RCC 7860 (cell line): ENCODE measurements at regions not wholly inside any gene's neighbourhood (a gene's known extent, or its start where the extent isn't known, plus 50 kb on each side); places are given as distances from the start of the nearest gene placed in this dataset.

Experiments used
- DNase-seq: peaks from one replicate; pipeline ENCODE4 v3.0.0-alpha.2; 2015; ENCODE audit warnings: low spot score
- FAIRE-seq: peaks from 2 replicates; lab custom pipeline; 2012; peaks lifted over from hg19 to GRCh38; lab: Jason Lieb, UNC

- FAIRE-seq (no peak), DNase-seq (no peak)
Measured at GRCh38 chr2:117058366-117058765, 756.1 kb upstream of the DDX18 start.

GRCh38 chr2:117064021-117064420, 750.5 kb upstream of the DDX18 start:
- no peak for FAIRE-seq

GRCh38 chr2:117065912-117066311, 748.6 kb upstream of the DDX18 start:
- FAIRE-seq (no peak), DNase-seq (no peak)

More at GRCh38 chr2:117064021-117064420, 750.5 kb upstream of the DDX18 start:
- DNase-seq = no peak

GRCh38 chr2:117067900-117068299, 746.6 kb upstream of the DDX18 start:
- DNase-seq (no peak), FAIRE-seq (no peak)

- DNase-seq (no peak), FAIRE-seq (no peak)
Measured at GRCh38 chr2:117068371-117068770, 746.1 kb upstream of the DDX18 start.

GRCh38 chr2:117071556-117072102, 742.9 kb upstream of the DDX18 start:
- no peak for FAIRE-seq
- DNase-seq = no peak

GRCh38 chr2:117074756-117075155, 739.7 kb upstream of the DDX18 start:
- FAIRE-seq (no peak), DNase-seq (no peak)

- FAIRE-seq (no peak), DNase-seq (no peak)
Measured at GRCh38 chr2:117085256-117085655, 729.2 kb upstream of the DDX18 start.

- DNase-seq (no peak), FAIRE-seq (no peak)
Measured at GRCh38 chr2:117085737-117086136, 728.8 kb upstream of the DDX18 start.

GRCh38 chr2:117086174-117086942, 728.1 kb upstream of the DDX18 start:
- DNase-seq (no peak), FAIRE-seq (no peak)

- DNase-seq = no peak
- no peak for FAIRE-seq
Measured at GRCh38 chr2:117086943-117087250, 727.6 kb upstream of the DDX18 start.

GRCh38 chr2:117087535-117088291, 726.8 kb upstream of the DDX18 start:
- no peak for DNase-seq
- FAIRE-seq = no peak

GRCh38 chr2:117091041-117091837, 723.3 kb upstream of the DDX18 start:
- FAIRE-seq (no peak), DNase-seq (no peak)

- DNase-seq = no peak
- FAIRE-seq = no peak
Measured at GRCh38 chr2:117101613-117102012, 712.9 kb upstream of the DDX18 start.

- DNase-seq = no peak
- FAIRE-seq = no peak
Measured at GRCh38 chr2:117108741-117109267, 705.7 kb upstream of the DDX18 start.

- DNase-seq (no peak), FAIRE-seq (no peak)
Measured at GRCh38 chr2:117118994-117119393, 695.5 kb upstream of the DDX18 start.

GRCh38 chr2:117123362-117123761, 691.1 kb upstream of the DDX18 start:
- FAIRE-seq (no peak), DNase-seq (no peak)

- FAIRE-seq (no peak), DNase-seq (no peak)
Measured at GRCh38 chr2:117126656-117127055, 687.8 kb upstream of the DDX18 start.

GRCh38 chr2:117127680-117128079, 686.8 kb upstream of the DDX18 start:
- FAIRE-seq (no peak), DNase-seq (no peak)

- FAIRE-seq (no peak), DNase-seq (no peak)
Measured at GRCh38 chr2:117128461-117128860, 686.0 kb upstream of the DDX18 start.

- FAIRE-seq (no peak), DNase-seq (no peak)
Measured at GRCh38 chr2:117137371-117137770, 677.1 kb upstream of the DDX18 start.
